MM.1S (cell line): ENCODE measurements at regions not wholly inside any gene's neighbourhood (a gene's known extent, or its start where the extent isn't known, plus 50 kb on each side); places are given as distances from the start of the nearest gene placed in this dataset.

Experiments used
- DNase-seq: peaks from one replicate; pipeline ENCODE4 v3.0.0-alpha.2; 2015
- H2AFZ ChIP-seq: fragments of 300-600 bp; sonication (generic); 2 replicates; pipeline ENCODE4 v1.6.0; 2016; ENCODE audit warnings: antibody characterized with exemption, low read length
- H3F3A ChIP-seq: fragments of 300-600 bp; sonication (generic); 2 replicates; pipeline ENCODE4 v1.6.1; 2016; ENCODE audit warnings: mild to moderate bottlenecking, antibody characterized with exemption, low read length, moderate library complexity, mixed read lengths; ENCODE audit not compliant: insufficient read depth
- H3K27ac ChIP-seq: fragments of 300-600 bp; sonication (generic); 2 replicates; pipeline ENCODE4 v1.5.1; 2016; ENCODE audit warnings: mild to moderate bottlenecking, low read length
- H3K27me3 ChIP-seq: fragments of 300-600 bp; sonication (generic); replicated peaks from 2 replicates; pipeline ENCODE4 v1.6.0; 2016; ENCODE audit warnings: low read length; ENCODE audit not compliant: insufficient read depth
- H3K36me3 ChIP-seq: fragments of 300-600 bp; sonication (generic); replicated peaks from 2 replicates; pipeline ENCODE4 v1.6.1; 2016; ENCODE audit warnings: mild to moderate bottlenecking, low read length, mixed read lengths; ENCODE audit not compliant: insufficient read depth
- H3K4me1 ChIP-seq: fragments of 300-600 bp; sonication (generic); 2 replicates; pipeline ENCODE4 v1.6.1; 2016; ENCODE audit warnings: low read length, mixed read lengths
- H3K4me2 ChIP-seq: fragments of 300-600 bp; sonication (generic); 2 replicates; pipeline ENCODE4 v1.6.0; 2016; ENCODE audit warnings: low read depth, low read length
- H3K4me3 ChIP-seq: fragments of 300-600 bp; sonication (generic); 2 replicates; pipeline ENCODE4 v1.5.1; 2016; ENCODE audit warnings: low read length, mixed read lengths
- H3K79me2 ChIP-seq: fragments of 300-600 bp; sonication (generic); 2 replicates; pipeline ENCODE4 v1.6.1; 2016; ENCODE audit warnings: mixed run types, low read length, mixed read lengths
- H3K9ac ChIP-seq: fragments of 300-600 bp; sonication (generic); 2 replicates; pipeline ENCODE4 v1.6.1; 2016; ENCODE audit warnings: low read length, mixed read lengths
- H3K9me2 ChIP-seq: fragments of 300-600 bp; sonication (generic); replicated peaks from 2 replicates; pipeline ENCODE4 v1.6.1; 2016; ENCODE audit warnings: mild to moderate bottlenecking, low read length, mixed read lengths; ENCODE audit not compliant: insufficient read depth
- H3K9me3 ChIP-seq: fragments of 300-600 bp; sonication (generic); replicated peaks from 2 replicates; pipeline ENCODE4 v1.6.1; 2016; ENCODE audit warnings: mild to moderate bottlenecking, low read length, mixed read lengths; ENCODE audit not compliant: insufficient read depth
- H4K20me1 ChIP-seq: fragments of 300-600 bp; sonication (generic); 2 replicates; pipeline ENCODE4 v1.6.1; 2016; ENCODE audit warnings: mild to moderate bottlenecking, low read length, moderate library complexity, mixed read lengths; ENCODE audit not compliant: insufficient read depth
- EZH2 ChIP-seq: fragments of 300-600 bp; sonication (generic); optimal IDR thresholded peaks from 2 replicates; pipeline ENCODE3; 2017; ENCODE audit warnings: low read depth, mild to moderate bottlenecking, antibody characterized with exemption, low read length, mixed read lengths
- EZH2phosphoT487 ChIP-seq: fragments of 300-600 bp; sonication (generic); IDR thresholded peaks from 2 replicates; pipeline ENCODE4 v1.6.1; 2018; ENCODE audit warnings: antibody characterized with exemption, low read length
- TF ChIP-seq, protein P1 (sequence below): fragments of 300-600 bp; sonication (generic); IDR thresholded peaks from 2 replicates; pipeline ENCODE4 v1.5.1; 2016; ENCODE audit warnings: antibody characterized with exemption, low read length, mixed read lengths

- no peaks in the 10 kb centered on the region for H3K9me3 ChIP-seq
- no peaks in the 10 kb centered on the region for H3K36me3 ChIP-seq
- no peaks in the 10 kb centered on the region for H3K4me1 ChIP-seq
- H3K79me2 ChIP-seq = no peaks in the 10 kb centered on the region
- TF ChIP-seq, protein P1, sequence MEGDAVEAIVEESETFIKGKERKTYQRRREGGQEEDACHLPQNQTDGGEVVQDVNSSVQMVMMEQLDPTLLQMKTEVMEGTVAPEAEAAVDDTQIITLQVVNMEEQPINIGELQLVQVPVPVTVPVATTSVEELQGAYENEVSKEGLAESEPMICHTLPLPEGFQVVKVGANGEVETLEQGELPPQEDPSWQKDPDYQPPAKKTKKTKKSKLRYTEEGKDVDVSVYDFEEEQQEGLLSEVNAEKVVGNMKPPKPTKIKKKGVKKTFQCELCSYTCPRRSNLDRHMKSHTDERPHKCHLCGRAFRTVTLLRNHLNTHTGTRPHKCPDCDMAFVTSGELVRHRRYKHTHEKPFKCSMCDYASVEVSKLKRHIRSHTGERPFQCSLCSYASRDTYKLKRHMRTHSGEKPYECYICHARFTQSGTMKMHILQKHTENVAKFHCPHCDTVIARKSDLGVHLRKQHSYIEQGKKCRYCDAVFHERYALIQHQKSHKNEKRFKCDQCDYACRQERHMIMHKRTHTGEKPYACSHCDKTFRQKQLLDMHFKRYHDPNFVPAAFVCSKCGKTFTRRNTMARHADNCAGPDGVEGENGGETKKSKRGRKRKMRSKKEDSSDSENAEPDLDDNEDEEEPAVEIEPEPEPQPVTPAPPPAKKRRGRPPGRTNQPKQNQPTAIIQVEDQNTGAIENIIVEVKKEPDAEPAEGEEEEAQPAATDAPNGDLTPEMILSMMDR = no peak
- TF ChIP-seq EZH2 = no peak
- TF ChIP-seq EZH2phosphoT487 = no peak
- no peak for DNase-seq
- H3K27me3 ChIP-seq = no peaks in the 10 kb centered on the region
- H3K9ac ChIP-seq = no peak overlapping the region
- H3K27ac ChIP-seq = no peak overlapping the region
- no peaks in the 10 kb centered on the region for H3K9me2 ChIP-seq
- no peaks in the 10 kb centered on the region for H3F3A ChIP-seq
- no peaks in the 10 kb centered on the region for H4K20me1 ChIP-seq
- no peak overlapping the region for H3K4me3 ChIP-seq
- no peak overlapping the region for H3K4me2 ChIP-seq
- H2AFZ ChIP-seq = no peak overlapping the region
Measured at GRCh38 chr1:169027607-169028320, 78.7 kb upstream of the ATP1B1 start.

- Histone ChIP-seq H3K9ac (no peak overlapping the region), H3K79me2 (no peaks in the 10 kb centered on the region), H3K4me3 (no peak overlapping the region), H3F3A (no peaks in the 10 kb centered on the region), H3K4me1 (no peaks in the 10 kb centered on the region), H4K20me1 (no peaks in the 10 kb centered on the region), H3K36me3 (no peaks in the 10 kb centered on the region), H3K27ac (no peak overlapping the region), H3K4me2 (no peak overlapping the region), H2AFZ (no peak overlapping the region), H3K9me3 (no peaks in the 10 kb centered on the region), H3K27me3 (no peaks in the 10 kb centered on the region), H3K9me2 (no peaks in the 10 kb centered on the region)
- TF ChIP-seq EZH2 (no peak), EZH2phosphoT487 (no peak)
- TF ChIP-seq, protein P1 = no peak
- DNase-seq = no peak
Measured at GRCh38 chr1:169031566-169032224, 74.8 kb upstream of the ATP1B1 start.

DNA sequence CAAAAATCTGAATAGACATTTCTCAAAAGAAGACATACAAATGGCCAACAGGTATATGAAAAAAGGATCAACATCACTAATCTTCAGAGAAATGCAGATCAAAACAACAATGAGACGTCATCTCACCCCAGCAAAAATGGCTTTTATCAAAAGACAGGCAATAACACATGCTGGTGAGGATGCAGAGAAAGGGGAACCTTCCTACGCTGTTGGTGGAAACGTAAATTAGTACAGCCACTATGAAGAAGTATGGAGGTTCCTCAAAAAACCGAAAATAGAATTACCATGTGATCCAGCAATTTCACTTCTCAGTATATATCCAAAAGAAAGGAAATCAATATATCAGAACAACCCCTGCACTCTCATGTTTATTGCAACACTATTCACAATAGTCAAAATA is 65.1 kb upstream of the ATP1B1 start:
- H3K9ac ChIP-seq = no peak overlapping the region
- H3K79me2 ChIP-seq = no peaks in the 10 kb centered on the region
- no peaks in the 10 kb centered on the region for H3F3A ChIP-seq
- no peak overlapping the region for H3K27ac ChIP-seq
- TF ChIP-seq EZH2phosphoT487 = no peak
- no peak for TF ChIP-seq EZH2
- TF ChIP-seq, protein P1 = no peak
- H3K36me3 ChIP-seq = no peaks in the 10 kb centered on the region
- H3K4me2 ChIP-seq = no peak overlapping the region
- H2AFZ ChIP-seq = no peak overlapping the region
- H3K9me2 ChIP-seq = no peaks in the 10 kb centered on the region
- H3K9me3 ChIP-seq = no peaks in the 10 kb centered on the region
- H4K20me1 ChIP-seq = no peaks in the 10 kb centered on the region
- peaks cover 16% of the 10 kb centered on the region for H3K4me1 ChIP-seq
- H3K27me3 ChIP-seq = no peaks in the 10 kb centered on the region
- DNase-seq = no peak
- no peak overlapping the region for H3K4me3 ChIP-seq
